HUES64 (cell line): ENCODE measurements at regions not wholly inside any gene's neighbourhood (a gene's known extent, or its start where the extent isn't known, plus 50 kb on each side); places are given as distances from the start of the nearest gene placed in this dataset.

Experiments used
- H3K27ac ChIP-seq: 2 replicates; pipeline ENCODE4 v1.7.0; 2013; ENCODE audit warnings: low read depth, low read length, inconsistent platforms
- H3K27me3 ChIP-seq: 2 replicates; pipeline ENCODE4 v1.6.1; 2013; ENCODE audit warnings: mild to moderate bottlenecking, low read length; ENCODE audit not compliant: insufficient read depth
- H3K36me3 ChIP-seq: 2 replicates; pipeline ENCODE4 v1.6.1; 2013; ENCODE audit warnings: mild to moderate bottlenecking, low read length; ENCODE audit not compliant: insufficient read depth
- H3K4me1 ChIP-seq: 2 replicates; pipeline ENCODE4 v1.6.1; 2013; ENCODE audit warnings: mild to moderate bottlenecking, low read length, moderate library complexity; ENCODE audit not compliant: insufficient read depth
- H3K4me3 ChIP-seq: 2 replicates; pipeline ENCODE4 v1.5.1; 2013; ENCODE audit warnings: mild to moderate bottlenecking, low read length, moderate library complexity
- H3K9ac ChIP-seq: 2 replicates; pipeline ENCODE4 v1.6.1; 2013; ENCODE audit warnings: mild to moderate bottlenecking, low read depth, low read length
- H3K9me3 ChIP-seq: 2 replicates; pipeline ENCODE4 v1.6.1; 2013; ENCODE audit warnings: low read depth, low read length; ENCODE audit not compliant: insufficient read depth
- WGBS: fragments of 150-250, 120-280 bp; methylation state at CpG from one replicate; pipeline ENCODE4 v1.1.7; 2013; ENCODE audit warnings: missing lambda C conversion rate; 5-methylcytosine and 5-hydroxymethylcytosine counted together

DNA sequence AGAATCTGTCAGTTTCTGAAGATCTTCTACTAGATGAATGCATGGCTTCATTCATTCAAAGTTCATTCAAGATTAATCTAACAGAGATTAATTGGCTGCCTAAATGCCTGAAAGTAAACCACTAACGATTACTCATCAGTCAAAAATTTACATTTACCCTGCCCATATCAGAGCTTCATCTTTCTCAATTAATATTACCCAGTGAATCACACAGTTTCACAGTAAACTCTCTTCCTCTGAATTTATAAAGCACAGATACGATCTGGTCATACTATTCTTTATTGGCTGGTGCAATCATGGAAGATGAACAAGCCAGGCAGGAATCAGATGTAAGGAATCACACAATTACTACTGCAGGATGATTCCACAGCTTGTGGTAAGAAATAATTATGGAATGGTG lies 377.7 kb downstream of the SLC16A7 start:
- H3K36me3 ChIP-seq, result no peaks in the 10 kb centered on the region
- WGBS, result 92% methylated on average over 2 of the region's 2 CpGs
- H3K27ac ChIP-seq, result no peak overlapping the region
- H3K27me3 ChIP-seq, result no peaks in the 10 kb centered on the region
- no peak overlapping the region for H3K4me3 ChIP-seq
- H3K9me3 ChIP-seq, result no peaks in the 10 kb centered on the region
- H3K9ac ChIP-seq, result no peak overlapping the region
- no peaks in the 10 kb centered on the region for H3K4me1 ChIP-seq

DNA sequence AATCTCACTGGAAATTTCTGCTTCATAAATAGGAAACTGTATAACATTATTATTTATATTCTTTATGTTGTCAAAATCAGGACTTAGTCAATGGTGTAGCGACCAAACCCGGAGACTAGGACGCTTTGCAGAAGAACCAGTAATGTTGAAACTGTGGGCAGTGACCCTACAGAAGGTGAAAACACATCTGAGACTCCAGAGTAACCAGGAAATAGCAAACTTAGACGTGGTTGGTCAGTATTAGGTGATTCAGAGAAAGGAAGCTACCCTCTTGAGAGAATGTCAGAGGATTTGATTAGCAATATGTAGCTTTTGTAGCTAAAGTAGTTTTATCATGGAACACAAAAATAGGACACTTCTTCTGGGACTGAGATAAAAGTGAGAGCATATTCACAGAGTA lies 381.9 kb downstream of the SLC16A7 start:
- Histone ChIP-seq H3K27ac (no peak overlapping the region), H3K4me1 (no peaks in the 10 kb centered on the region), H3K4me3 (no peak overlapping the region), H3K36me3 (no peaks in the 10 kb centered on the region), H3K9ac (no peak overlapping the region), H3K9me3 (no peaks in the 10 kb centered on the region), H3K27me3 (no peaks in the 10 kb centered on the region)
- WGBS, result 67% methylated on average over 4 of the region's 4 CpGs

DNA sequence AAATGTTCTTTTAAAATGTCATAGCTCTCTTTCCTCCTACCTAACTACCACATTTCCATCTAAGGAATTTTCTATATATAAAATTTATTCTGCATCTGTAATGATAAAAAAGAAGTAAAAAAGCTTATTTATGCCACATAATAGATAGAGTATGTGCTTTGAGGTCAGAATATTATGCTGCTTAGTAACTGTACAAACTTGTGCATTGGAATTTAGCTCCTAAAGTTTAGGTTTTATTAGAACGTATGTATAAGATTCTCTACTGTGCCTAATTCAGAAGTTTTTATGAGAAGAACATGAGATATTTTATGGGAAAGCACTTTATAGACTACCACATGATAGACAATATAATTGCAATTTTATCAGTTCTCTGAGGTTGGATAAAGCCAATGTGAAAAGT lies 384.6 kb downstream of the SLC16A7 start:
- Histone ChIP-seq H3K9me3 (no peaks in the 10 kb centered on the region), H3K36me3 (no peaks in the 10 kb centered on the region), H3K4me3 (no peak overlapping the region), H3K4me1 (no peaks in the 10 kb centered on the region), H3K9ac (no peak overlapping the region), H3K27ac (no peak overlapping the region), H3K27me3 (no peaks in the 10 kb centered on the region)
- 100% methylated on average over 1 of the region's 1 CpG for WGBS

DNA sequence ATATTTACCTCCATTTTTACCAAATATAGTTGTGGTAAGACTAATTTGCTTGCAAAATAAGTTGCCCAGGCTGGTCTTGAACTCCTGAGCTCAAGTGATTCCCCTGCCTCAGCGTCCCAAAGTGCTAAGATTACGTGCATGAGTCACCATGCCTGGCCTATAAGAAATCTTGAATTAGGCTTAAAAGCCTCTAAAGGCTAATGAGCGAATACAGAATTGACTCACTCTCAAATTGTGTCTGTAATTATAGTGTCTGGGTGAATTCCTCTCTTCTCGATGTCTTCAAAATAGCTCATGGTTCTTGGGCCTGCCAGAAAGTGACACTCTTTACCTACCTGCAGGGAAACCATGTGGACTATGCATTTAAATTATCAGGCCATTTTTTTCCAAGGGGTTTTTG lies 403.5 kb downstream of the SLC16A7 start:
- Histone ChIP-seq H3K27ac (no peak overlapping the region), H3K9ac (no peak overlapping the region), H3K4me1 (peaks cover 14% of the 10 kb centered on the region), H3K36me3 (no peaks in the 10 kb centered on the region), H3K27me3 (no peaks in the 10 kb centered on the region), H3K9me3 (no peaks in the 10 kb centered on the region; the same call in 1 of the 2 replicates), H3K4me3 (no peak overlapping the region)
- WGBS, result 91% methylated on average over 4 of the region's 4 CpGs

DNA sequence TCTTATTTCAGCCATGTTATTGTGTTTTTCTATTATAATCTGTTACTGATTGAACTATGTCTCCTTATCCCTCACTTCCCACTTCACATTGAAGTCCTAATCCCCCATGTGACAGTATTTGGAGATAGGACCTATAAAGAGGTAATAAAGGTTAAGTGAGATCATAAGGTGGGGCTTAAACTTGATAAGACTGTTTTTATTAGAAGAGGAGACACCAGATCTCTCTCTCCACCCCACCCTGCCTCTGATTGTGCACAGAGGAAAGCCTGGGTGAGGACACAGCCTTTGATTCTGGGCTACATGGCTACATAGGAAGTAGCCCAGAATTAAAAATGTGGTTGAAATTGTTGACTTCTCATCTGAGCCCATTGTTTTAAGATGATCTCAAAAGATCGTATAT lies 414.7 kb downstream of the SLC16A7 start:
- no peak overlapping the region for H3K27ac ChIP-seq
- 86% methylated on average over 1 of the region's 1 CpG for WGBS
- H3K9me3 ChIP-seq, result no peaks in the 10 kb centered on the region

DNA sequence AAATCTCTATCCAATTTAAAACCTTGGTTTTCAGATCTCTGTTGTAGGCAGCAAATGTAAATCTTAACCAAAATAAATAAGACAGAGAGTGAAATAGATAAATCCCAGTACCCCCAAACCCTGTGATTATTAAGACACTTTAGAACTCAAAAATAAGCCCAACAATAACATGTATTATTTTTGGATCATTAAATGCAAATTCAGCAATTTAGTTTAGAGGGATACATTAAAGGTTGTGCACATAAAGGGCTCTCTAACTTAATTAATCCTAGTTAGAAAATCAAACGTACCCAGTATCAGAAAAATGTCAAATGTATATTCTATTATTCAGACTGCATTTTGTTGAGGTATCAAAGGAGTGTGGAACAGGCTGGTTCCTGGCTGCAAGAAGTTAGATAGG lies 416.8 kb downstream of the SLC16A7 start:
- Histone ChIP-seq H3K9me3 (no peaks in the 10 kb centered on the region), H3K36me3 (no peaks in the 10 kb centered on the region), H3K27me3 (no peaks in the 10 kb centered on the region), H3K9ac (no peak overlapping the region), H3K27ac (no peak overlapping the region), H3K4me1 (no peaks in the 10 kb centered on the region), H3K4me3 (no peak overlapping the region)
- 100% methylated on average over 1 of the region's 1 CpG for WGBS

More for the DNA sequence above, 414.7 kb downstream of the SLC16A7 start:
- H3K4me1 ChIP-seq, result no peaks in the 10 kb centered on the region
- H3K9ac ChIP-seq, result no peak overlapping the region
- no peak overlapping the region for H3K4me3 ChIP-seq
- no peaks in the 10 kb centered on the region for H3K27me3 ChIP-seq
- no peaks in the 10 kb centered on the region for H3K36me3 ChIP-seq

DNA sequence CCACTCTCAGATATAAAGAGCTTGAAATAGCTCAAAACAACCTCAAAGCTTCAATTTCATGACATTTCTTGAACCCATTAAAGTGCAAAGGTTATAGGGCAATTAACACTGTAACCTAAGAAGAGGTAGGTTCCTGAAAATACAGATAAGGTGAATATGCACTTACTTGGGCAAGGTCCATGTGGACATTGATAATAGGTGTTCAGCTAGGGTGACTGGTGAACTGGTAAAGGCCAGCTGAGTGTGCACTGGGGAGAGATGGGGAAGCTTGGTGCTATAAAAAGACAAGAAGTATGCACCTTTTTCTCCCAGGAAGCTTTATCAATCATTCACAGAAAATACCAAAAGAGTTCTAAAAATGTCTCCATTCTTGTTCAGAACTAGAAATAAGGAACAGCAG lies 418.6 kb downstream of the SLC16A7 start:
- H3K36me3 ChIP-seq, result no peaks in the 10 kb centered on the region
- no peaks in the 10 kb centered on the region for H3K9me3 ChIP-seq

DNA sequence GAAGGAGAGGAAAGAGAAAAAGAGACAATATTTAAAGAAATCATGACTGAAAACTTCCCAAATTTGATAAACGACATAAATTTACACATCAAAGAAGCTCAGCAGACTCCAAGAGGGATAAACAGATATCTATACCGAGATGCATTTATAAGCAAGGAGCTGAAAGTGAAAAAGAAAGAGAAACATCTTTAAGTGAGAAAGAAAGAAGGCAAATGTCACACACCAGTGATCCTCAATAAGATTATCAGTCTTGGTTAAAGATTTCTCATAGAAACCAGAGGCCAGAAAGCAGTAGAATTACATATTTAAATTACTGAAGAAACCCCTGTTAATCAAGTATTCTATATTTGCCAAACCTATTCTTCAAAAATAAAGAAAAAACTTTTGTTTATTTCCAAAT lies 424.2 kb downstream of the SLC16A7 start:
- Histone ChIP-seq H3K9me3 (no peaks in the 10 kb centered on the region), H3K4me1 (no peaks in the 10 kb centered on the region), H3K36me3 (no peaks in the 10 kb centered on the region), H3K4me3 (no peak overlapping the region), H3K27ac (no peak overlapping the region), H3K9ac (no peak overlapping the region), H3K27me3 (no peaks in the 10 kb centered on the region)
- 80% methylated on average over 1 of the region's 2 CpGs for WGBS

More for the DNA sequence above, 418.6 kb downstream of the SLC16A7 start:
- Histone ChIP-seq H3K27me3 (no peaks in the 10 kb centered on the region), H3K4me1 (no peaks in the 10 kb centered on the region), H3K27ac (no peak overlapping the region), H3K9ac (no peak overlapping the region), H3K4me3 (no peak overlapping the region)

DNA sequence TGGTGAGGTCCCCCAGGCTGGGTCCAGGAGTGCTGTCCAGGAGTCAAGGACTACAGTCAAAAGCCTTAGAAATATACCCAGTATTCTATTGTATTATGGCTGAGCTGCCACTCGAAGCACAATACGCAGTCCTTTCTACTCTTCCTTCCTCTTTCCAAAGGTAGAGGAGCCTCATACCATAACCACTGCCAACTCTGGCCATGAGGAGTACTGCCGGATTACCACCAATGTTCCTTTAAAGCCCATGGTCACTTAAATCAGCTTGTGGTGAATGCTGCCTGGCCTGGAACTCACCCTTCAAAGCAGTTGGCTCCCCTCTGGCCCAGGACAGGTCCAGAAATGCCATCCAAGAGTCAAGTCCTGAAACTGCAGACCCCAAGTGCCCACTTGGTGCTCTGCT lies 425.4 kb downstream of the SLC16A7 start:
- H3K27ac ChIP-seq, result no peak overlapping the region
- H3K27me3 ChIP-seq, result no peaks in the 10 kb centered on the region
- H3K36me3 ChIP-seq, result no peaks in the 10 kb centered on the region
- no peaks in the 10 kb centered on the region for H3K9me3 ChIP-seq
- no peak overlapping the region for H3K4me3 ChIP-seq
- H3K9ac ChIP-seq, result no peak overlapping the region
- WGBS, result 97% methylated on average over 3 of the region's 3 CpGs
- H3K4me1 ChIP-seq, result no peaks in the 10 kb centered on the region

DNA sequence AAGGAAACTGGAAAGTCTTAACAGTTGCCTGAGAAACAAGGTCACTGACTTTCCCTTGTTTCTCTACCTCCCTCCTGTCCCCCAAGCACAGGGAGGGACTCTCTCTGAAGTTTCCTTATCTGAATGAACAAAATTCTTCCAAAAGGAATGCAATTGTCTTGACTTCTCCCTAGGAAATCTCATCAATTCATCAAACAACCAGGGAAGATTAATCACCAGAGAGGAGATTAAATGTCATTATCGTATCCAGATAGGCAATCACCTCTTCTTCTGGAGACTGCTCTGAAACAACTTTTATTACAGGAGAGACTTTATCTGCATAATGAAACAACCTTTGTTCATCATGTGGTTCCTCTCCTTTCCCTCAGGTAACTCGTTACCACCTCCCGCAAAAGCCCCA lies 431.4 kb downstream of the SLC16A7 start:
- no peak overlapping the region for H3K9ac ChIP-seq
- no peaks in the 10 kb centered on the region for H3K27me3 ChIP-seq
- 94% methylated on average over 3 of the region's 3 CpGs for WGBS
- H3K27ac ChIP-seq, result no peak overlapping the region
- H3K4me1 ChIP-seq, result no peaks in the 10 kb centered on the region
- H3K4me3 ChIP-seq, result no peak overlapping the region
- no peaks in the 10 kb centered on the region for H3K9me3 ChIP-seq
- H3K36me3 ChIP-seq, result no peaks in the 10 kb centered on the region

DNA sequence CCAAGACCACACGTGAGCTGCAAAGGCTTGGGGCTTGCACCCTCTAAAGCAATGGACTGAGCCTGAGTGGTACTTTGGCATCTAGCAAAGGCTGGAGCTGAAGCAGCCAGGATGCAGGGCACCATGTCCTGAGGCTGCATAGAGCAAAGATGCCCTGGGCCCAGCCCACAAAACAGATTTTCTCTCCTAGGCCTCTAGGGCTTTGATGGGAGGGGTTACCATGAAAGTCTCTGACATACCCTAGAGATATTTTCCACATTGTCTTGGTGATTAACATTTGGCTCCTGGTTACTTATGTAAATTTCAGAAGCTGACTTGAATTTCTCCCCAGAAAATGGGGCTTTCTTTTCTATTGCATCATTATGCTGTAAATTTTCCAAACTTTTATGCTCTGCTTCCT lies 438.3 kb downstream of the SLC16A7 start:
- H3K4me3 ChIP-seq, result no peak overlapping the region
- H3K4me1 ChIP-seq, result no peaks in the 10 kb centered on the region
- H3K9ac ChIP-seq, result no peak overlapping the region
- WGBS, result 95% methylated on average over 1 of the region's 1 CpG
- H3K27ac ChIP-seq, result no peak overlapping the region
- H3K36me3 ChIP-seq, result no peaks in the 10 kb centered on the region
- H3K27me3 ChIP-seq, result no peaks in the 10 kb centered on the region
- peaks cover 19% of the 10 kb centered on the region for H3K9me3 ChIP-seq

DNA sequence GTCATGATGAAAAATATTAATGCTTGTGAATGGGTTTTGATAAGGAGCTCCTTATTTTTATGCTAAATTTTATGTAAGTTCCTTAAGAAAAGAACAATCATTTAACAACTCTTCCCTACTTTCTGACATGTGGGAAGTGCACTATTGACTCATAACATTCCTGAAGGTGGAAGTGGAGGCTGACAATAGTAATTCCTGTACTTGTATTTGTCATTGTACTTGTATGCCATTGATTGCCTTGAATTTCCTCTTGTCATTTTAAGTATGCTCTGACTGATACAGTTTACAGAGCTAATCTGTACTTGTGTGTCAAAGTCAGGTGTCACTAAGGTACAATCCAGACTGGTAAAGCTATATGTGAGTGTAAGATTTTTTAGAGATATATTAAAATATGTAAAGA lies 440.0 kb downstream of the SLC16A7 start:
- Histone ChIP-seq H3K9ac (no peak overlapping the region), H3K4me3 (no peak overlapping the region), H3K36me3 (no peaks in the 10 kb centered on the region), H3K27me3 (no peaks in the 10 kb centered on the region), H3K9me3 (peaks cover 19% of the 10 kb centered on the region), H3K27ac (no peak overlapping the region), H3K4me1 (no peaks in the 10 kb centered on the region)
